GM21528 (cell line): ENCODE measurements at regions not wholly inside any gene's neighbourhood (a gene's known extent, or its start where the extent isn't known, plus 50 kb on each side); places are given as distances from the start of the nearest gene placed in this dataset.

Source experiments
- ATAC-seq: cut with Tn5 transposase; IDR thresholded peaks from one replicate; pipeline ENCODE4 v1.9.1; 2021; ENCODE audit warnings: mild to moderate bottlenecking, moderate library complexity; ENCODE audit not compliant: unreplicated experiment, low FRiP score

DNA sequence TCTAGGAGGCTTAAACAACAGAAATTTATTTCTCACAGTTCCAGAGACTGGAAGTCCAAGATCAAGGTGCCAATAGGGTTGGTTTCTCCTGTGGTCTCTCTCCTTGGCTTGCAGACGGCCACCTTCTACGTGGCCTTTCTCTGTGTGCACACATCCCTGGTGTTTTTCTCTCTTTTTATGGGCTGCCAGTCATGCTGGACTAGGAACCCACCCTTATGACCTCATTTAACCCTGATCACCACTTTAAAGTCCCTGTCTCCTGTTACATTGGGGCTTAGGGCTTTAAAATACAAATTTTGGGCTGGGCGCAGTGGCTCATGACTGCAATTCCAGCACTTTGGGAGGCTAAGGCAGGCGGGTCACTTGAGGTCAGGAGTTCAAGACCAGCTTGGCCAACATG, 157.1 kb downstream of the TLE1 start:
- no peak for ATAC-seq

- no peak for ATAC-seq
These were observed 157.8 kb downstream of the TLE1 start for GRCh38 chr9:81531511-81531910.

- ATAC-seq, result no peak
These were observed 158.5 kb downstream of the TLE1 start for GRCh38 chr9:81530846-81531245.

GRCh38 chr9:81530310-81530810, 159.0 kb downstream of the TLE1 start:
- no peak for ATAC-seq

DNA sequence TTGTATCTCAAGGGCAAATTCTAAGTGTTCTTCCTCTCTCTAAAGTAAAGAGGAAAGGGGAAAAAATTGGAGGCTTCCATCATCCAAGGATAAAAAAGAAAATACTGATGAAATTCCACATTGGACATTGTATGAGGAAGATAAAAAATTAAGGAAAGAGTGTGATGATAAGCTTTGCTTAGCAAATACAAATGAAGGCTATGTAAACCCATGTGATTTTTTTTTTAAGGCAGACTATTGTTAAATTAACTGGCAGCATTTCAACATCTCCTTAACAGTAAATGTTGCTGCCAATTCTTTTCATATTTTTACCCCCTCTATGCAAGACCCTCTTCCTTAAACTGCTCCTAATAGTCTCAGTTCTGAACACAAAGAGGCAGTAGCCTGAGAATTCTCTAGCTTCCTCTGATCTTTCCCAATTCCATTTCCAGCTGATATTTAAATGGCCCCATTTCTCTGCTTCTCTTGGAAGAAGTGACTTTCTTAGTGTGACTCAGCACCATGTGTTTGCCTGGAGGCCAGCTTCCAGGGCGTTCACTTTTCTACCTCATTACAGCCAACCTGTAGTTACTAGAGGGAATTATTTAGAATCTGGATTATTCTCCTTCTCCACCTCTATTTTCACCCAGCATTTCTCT, 159.7 kb downstream of the TLE1 start:
- ATAC-seq, result no peak

DNA sequence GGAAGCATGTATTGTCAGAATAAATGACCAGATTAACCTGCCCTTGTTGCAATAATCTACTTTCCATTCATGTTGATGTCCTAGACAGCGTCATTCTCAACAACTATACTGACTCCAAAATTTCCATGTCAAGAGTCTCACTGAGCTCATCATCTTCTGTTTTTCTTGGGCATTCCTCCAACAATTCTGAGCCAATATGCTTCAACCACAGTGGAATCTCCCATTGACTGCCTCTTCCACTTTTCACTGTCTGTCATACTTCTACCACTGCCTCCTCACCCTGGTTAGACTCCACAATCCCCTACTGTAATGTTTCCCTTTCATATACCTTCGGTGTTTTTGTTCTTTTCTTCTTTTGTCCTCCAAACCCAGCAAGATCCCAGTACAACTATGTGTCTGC, 162.8 kb downstream of the TLE1 start:
- ATAC-seq, result no peak

- ATAC-seq, result no peak
These were observed 166.4 kb downstream of the TLE1 start for GRCh38 chr9:81522716-81523551.

DNA sequence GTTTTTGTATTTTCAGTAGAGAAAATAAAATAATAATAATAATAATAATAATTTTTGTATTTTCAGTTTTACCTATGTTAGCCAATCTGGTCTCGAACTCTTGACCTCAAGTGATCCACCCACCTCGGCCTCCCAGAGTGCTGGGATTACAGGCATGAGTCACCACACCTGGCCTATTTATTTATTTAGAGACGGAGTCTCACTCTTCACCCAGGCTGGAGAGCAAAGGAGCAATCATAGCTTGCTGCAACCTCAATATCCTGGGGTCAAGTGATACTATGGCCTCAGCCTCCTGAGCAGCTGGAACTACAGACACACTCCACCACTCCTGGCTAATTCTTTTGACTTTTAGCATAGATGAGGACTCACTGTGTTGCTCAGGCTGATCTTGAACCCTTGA, 167.5 kb downstream of the TLE1 start:
- ATAC-seq, result no peak

GRCh38 chr9:81519816-81520495, 169.4 kb downstream of the TLE1 start:
- no peak for ATAC-seq

- ATAC-seq, result no peak
These were observed 171.4 kb downstream of the TLE1 start for GRCh38 chr9:81517954-81518353.

- ATAC-seq, result no peak
These were observed 176.3 kb downstream of the TLE1 start for GRCh38 chr9:81513059-81513458.

DNA sequence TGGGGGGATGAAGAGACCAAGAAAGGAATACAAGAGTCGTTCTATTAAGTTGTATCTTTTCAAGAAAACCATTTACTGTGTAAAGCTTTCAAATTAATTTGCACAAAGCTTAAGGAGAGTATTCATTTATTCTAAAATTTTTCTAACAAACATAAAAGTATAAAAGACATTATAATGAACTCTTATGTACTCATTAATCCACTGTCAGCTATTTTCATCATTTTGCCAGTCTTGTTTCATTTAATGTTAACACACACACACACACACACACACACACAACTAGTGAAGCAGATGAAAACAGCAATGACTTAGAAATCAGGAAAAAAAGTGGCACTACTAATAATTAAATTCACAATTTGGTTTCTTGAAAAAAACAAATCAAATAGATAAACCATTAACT, 176.7 kb downstream of the TLE1 start:
- no peak for ATAC-seq

- ATAC-seq, result no peak
These were observed 180.9 kb downstream of the TLE1 start for GRCh38 chr9:81508476-81508875.

GRCh38 chr9:81506941-81507864, 182.1 kb downstream of the TLE1 start:
- ATAC-seq, result no peak

DNA sequence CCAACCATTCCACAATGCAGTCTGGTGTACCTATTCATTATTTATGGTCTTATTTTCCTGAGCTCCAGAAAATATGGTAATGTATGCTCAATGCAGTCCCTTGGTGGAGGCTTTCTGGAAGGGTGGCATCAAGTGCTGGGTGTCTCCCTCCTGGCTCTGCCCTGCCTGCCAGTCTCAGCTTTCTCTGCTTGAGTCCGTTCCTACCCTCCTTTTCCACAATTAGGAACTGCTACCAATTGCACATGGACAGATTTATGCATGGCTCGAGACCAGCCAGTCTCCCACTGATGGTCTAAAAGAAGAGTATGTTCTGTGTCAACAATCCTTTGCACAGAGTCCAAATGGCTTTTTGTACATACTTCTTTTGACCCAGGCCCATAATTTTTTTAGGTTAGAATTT, 189.8 kb downstream of the TLE1 start:
- no peak for ATAC-seq

GRCh38 chr9:81499021-81499454, 190.3 kb downstream of the TLE1 start:
- ATAC-seq, result no peak

DNA sequence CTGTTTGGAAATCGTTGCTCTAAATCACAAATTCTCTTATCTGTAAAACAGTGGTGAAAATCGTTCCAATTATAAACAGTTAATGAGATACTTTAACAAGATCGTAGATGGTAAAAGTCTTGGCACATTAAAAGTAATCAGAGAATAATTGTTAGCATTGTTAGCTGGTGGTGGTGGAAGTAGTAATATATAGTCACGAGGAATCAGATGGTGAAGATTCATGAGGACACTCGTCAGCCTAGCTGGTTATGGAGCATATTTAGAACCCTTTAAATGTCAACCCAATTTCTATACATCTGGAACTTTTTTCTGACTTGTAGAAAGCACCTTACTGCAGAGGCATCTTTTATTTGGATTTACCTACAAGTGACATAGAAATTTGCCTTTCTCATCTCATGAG, 190.8 kb downstream of the TLE1 start:
- ATAC-seq, result no peak

- ATAC-seq, result no peak
These were observed 192.3 kb downstream of the TLE1 start for GRCh38 chr9:81497091-81497490.

- no peak for ATAC-seq
These were observed 196.5 kb downstream of the TLE1 start for GRCh38 chr9:81492710-81493447.
